ENCODE measurements at regions not wholly inside any gene's neighbourhood (a gene's known extent, or its start where the extent isn't known, plus 50 kb on each side); places are given as distances from the start of the nearest gene placed in this dataset.
"Not testable (repeated sequence)": the region's sequence is repeated elsewhere in the genome, so short reads cannot be mapped to it uniquely, and the experiment has no call there.

DNA sequence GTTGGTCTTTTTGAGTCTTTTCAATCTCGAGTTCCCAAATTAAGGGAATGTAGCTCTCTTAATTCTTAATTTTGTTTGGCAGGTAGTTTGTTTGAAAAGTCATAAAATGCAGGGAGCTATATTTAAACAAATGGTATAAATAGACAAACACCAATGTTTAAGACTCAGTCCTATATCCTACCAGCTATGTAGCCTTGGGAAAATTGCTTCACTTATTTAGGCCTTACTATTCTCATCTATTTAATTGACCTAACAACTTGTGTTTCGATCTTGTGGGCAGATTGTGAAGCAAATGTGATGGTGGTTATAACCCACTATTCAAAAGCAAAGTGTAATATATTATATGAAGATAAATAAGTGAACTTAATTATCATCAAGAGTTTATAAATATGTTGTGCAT is 167.3 kb upstream of the KCTD3 start:
- TF ChIP-seq, protein P1, sequence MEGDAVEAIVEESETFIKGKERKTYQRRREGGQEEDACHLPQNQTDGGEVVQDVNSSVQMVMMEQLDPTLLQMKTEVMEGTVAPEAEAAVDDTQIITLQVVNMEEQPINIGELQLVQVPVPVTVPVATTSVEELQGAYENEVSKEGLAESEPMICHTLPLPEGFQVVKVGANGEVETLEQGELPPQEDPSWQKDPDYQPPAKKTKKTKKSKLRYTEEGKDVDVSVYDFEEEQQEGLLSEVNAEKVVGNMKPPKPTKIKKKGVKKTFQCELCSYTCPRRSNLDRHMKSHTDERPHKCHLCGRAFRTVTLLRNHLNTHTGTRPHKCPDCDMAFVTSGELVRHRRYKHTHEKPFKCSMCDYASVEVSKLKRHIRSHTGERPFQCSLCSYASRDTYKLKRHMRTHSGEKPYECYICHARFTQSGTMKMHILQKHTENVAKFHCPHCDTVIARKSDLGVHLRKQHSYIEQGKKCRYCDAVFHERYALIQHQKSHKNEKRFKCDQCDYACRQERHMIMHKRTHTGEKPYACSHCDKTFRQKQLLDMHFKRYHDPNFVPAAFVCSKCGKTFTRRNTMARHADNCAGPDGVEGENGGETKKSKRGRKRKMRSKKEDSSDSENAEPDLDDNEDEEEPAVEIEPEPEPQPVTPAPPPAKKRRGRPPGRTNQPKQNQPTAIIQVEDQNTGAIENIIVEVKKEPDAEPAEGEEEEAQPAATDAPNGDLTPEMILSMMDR (IDR thresholded peaks at IDR 0.05) = no peak
- Histone ChIP-seq H3K36me3 (ENCODE audit: low read depth) (no peaks in the 10 kb centered on the region), H3K9me3 (peaks cover 2% of the 10 kb centered on the region), H3K4me1 (ENCODE audit: low read depth) (no peaks in the 10 kb centered on the region), H3K4me3 (no peak overlapping the region)
- ATAC-seq (no peak), DNase-seq (no peak)
- intact Hi-C loops (cut with DNase I, micrococcal nuclease) = no loop called here

DNA sequence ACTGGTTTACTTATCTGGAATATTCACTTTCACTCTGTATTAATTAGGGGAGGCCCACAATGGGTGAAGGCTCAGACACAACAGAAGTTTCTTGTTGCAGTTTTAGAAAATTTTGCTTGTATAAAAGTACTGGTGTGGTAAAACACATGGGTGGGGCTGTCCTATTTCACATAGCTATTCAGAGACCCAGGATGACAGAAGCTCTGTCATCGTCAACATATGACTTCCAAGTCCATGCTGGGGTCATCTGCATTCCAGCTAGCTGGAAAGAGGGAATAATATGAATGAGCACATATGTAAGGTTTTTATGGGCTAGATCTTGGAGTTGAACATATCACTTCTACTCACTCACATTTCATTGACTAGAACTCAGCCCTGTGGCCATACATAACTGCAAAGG is 166.4 kb upstream of the KCTD3 start:
- DNase-seq = no peak

DNA sequence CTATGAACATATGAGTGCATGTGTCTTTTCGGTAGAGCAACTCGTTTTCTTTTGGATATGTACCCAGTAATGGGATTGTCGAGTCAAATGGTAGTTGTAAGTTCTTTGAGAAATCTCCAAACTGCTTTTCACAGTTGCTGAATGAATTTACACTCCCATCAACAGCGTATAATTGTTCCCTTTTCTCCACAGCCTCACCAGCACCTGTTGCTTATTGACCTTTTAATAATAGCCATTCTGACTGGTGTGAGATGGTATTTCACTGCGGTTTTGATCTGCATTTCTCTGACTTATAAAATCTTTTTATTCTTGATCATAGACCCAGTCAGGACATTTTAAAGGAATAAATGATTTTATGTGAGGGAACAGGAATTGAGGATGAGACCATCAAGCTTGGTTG is 165.0 kb upstream of the KCTD3 start:
- Histone ChIP-seq H3K9me3 (no peaks in the 10 kb centered on the region), H3K4me1 (ENCODE audit: low read depth) (no peaks in the 10 kb centered on the region), H3K36me3 (ENCODE audit: low read depth) (no peaks in the 10 kb centered on the region), H3K4me3 (no peak overlapping the region)
- DNase-seq (no peak), ATAC-seq (no peak)
- TF ChIP-seq, protein P1 (IDR thresholded peaks at IDR 0.05) = no peak
- intact Hi-C loops (cut with DNase I, micrococcal nuclease) = no loop called here

More for the DNA sequence above, 166.4 kb upstream of the KCTD3 start:
- Histone ChIP-seq H3K36me3 (ENCODE audit: low read depth) (no peaks in the 10 kb centered on the region), H3K4me3 (no peak overlapping the region), H3K4me1 (ENCODE audit: low read depth) (no peaks in the 10 kb centered on the region), H3K9me3 (no peaks in the 10 kb centered on the region)
- no peak for ATAC-seq
- intact Hi-C loops (cut with DNase I, micrococcal nuclease) = no loop called here
- TF ChIP-seq, protein P1 (IDR thresholded peaks at IDR 0.05) = no peak

DNA sequence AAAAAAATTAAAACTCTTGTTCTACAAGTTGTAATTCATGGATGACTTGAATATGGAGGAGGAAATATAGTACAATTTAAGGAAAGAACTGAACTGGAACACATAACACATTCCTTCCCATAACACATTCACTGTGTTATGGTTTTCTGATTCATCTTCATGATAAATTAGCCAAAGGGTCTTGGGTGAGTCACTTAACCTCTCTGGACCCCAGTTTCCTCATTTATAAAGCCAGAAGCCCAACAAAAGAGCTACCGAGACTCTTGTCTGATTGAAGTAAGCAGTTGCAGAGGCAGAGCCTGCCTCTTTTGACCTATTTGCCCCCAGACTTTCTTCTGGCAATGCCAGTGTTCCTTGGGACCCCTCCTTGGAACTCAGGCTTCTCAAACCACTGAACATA is 161.9 kb upstream of the KCTD3 start:
- intact Hi-C loops (cut with DNase I, micrococcal nuclease) = no loop called here
- TF ChIP-seq, protein P1 (IDR thresholded peaks at IDR 0.05) = no peak
- Histone ChIP-seq H3K36me3 (ENCODE audit: low read depth) (no peaks in the 10 kb centered on the region), H3K4me3 (no peak overlapping the region), H3K4me1 (ENCODE audit: low read depth) (no peaks in the 10 kb centered on the region), H3K9me3 (no peaks in the 10 kb centered on the region)
- DNase-seq (no peak), ATAC-seq (no peak)

DNA sequence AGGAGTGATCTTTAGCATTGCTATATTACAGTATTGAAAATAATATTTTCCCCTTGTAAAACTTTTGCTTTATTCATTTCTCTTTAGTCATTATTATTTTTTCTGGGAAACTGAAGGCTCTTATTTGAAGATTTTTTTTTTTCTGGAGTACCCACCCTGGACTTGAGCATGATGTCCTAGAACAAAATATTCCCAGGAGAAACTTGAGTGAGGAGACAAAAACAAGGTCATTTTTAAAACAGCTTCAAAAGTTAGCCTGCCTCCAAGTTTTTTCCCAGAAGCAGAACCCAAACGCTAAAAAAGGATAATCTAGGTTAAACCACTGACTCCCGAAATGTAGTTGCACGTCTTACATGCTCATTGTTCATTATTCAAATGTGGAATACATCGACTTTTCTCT is 160.2 kb upstream of the KCTD3 start:
- ATAC-seq (no peak), DNase-seq (no peak)
- TF ChIP-seq, protein P1 (IDR thresholded peaks at IDR 0.05) = no peak
- intact Hi-C loops (cut with DNase I, micrococcal nuclease) = no loop called here
- Histone ChIP-seq H3K9me3 (no peaks in the 10 kb centered on the region), H3K4me3 (no peak overlapping the region), H3K4me1 (ENCODE audit: low read depth) (no peaks in the 10 kb centered on the region), H3K36me3 (ENCODE audit: low read depth) (no peaks in the 10 kb centered on the region)

DNA sequence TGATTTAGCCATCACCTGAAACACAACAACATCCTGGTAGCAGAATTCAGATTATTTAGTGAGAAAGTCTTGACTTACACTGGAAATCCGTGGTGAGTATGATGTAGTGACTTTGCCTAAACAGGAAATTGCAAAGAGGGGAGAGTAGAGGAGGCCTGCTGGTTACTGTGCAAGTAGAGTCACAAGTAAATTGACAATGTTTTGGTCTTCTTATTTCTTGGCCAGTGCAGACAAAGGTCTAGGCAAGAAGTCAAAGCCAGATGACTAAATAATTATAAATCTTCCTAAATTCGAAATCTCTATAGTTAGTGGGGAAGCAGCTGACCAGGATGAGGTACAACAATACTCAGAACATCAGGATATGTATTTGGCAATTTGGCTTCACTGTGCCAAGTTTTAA is 159.5 kb upstream of the KCTD3 start:
- no peak for DNase-seq
- no peaks in the 10 kb centered on the region for H3K9me3 ChIP-seq
- TF ChIP-seq, protein P1 (IDR thresholded peaks at IDR 0.05) = no peak
- ATAC-seq = no peak
- H3K4me3 ChIP-seq = no peak overlapping the region
- no peaks in the 10 kb centered on the region for H3K4me1 ChIP-seq (ENCODE audit: low read depth)
- intact Hi-C loops (cut with DNase I, micrococcal nuclease) = no loop called here
- no peaks in the 10 kb centered on the region for H3K36me3 ChIP-seq (ENCODE audit: low read depth)

DNA sequence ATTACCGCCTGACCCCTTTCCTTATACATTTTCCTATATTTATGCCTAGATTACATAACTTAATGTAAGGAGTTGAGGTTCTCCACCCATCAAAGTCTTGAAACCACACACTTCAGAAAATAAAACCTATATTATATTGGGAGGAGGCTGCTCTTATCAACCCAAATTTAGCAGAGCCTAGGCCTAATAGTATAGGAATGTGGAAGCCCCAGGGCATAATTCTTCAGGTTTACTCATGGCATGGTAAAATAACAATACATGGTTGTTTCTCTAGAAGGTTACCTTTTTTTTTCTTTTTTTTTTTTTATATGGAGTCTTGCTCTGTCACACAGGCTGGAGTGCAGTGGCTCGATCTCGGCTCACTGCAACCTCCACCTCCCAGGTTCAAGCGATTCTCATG is 157.6 kb upstream of the KCTD3 start:
- H3K36me3 ChIP-seq (ENCODE audit: low read depth); intact Hi-C loops (cut with DNase I, micrococcal nuclease); H3K9me3 ChIP-seq; H3K4me1 ChIP-seq (ENCODE audit: low read depth); ATAC-seq; H3K4me3 ChIP-seq; DNase-seq: not testable (repeated sequence)

DNA sequence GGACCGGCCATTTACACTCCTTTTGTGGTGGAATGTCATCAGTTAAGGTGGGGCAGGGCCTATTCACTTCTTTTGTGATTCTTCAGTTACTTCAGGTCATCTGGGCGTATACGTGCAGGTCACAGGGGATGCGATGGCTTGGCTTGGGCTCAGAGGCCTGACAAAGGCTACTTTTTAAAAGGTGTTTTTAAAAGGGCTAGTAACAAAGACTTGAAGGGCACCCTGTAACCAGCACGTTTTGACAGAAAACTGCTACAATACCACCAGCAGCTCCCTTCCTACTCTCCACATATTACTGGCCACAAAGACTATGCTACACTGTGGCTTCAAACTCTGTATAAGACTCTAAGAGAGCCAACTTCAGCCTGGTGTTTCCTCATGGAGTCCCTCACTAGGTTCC is 151.6 kb upstream of the KCTD3 start:
- H3K9me3 ChIP-seq; H3K4me3 ChIP-seq; H3K4me1 ChIP-seq (ENCODE audit: low read depth); intact Hi-C loops (cut with DNase I, micrococcal nuclease); ATAC-seq; H3K36me3 ChIP-seq (ENCODE audit: low read depth); DNase-seq: not testable (repeated sequence)

Data from mucosa of descending colon (tissue), 3 donors.